Ishikawa (cell line): ENCODE measurements at regions not wholly inside any gene's neighbourhood (a gene's known extent, or its start where the extent isn't known, plus 50 kb on each side); places are given as distances from the start of the nearest gene placed in this dataset.

ENCODE experiments used
- CEBPB ChIP-seq: IDR thresholded peaks from 2 replicates; pipeline ENCODE4 v1.6.1; 2012
- CREB1 ChIP-seq: IDR thresholded peaks from 2 replicates; pipeline ENCODE4 v1.6.1; 2012; ENCODE audit warnings: low read depth
- EGR1 ChIP-seq: IDR thresholded peaks from 2 replicates; pipeline ENCODE4 v1.6.1; 2012
- EP300 ChIP-seq: IDR thresholded peaks from 2 replicates; pipeline ENCODE4 v1.6.1; 2012; ENCODE audit warnings: borderline replicate concordance
- FOXM1 ChIP-seq: IDR thresholded peaks from 2 replicates; pipeline ENCODE4 v1.6.1; 2012; ENCODE audit warnings: low read depth, borderline replicate concordance
- MAX ChIP-seq: IDR thresholded peaks from 2 replicates; pipeline ENCODE4 v1.6.1; 2012
- NFIC ChIP-seq: IDR thresholded peaks from 2 replicates; pipeline ENCODE4 v1.6.1; 2012
- RAD21 ChIP-seq: IDR thresholded peaks from 2 replicates; pipeline ENCODE4 v1.6.1; 2012; ENCODE audit warnings: low read depth
- REST ChIP-seq: IDR thresholded peaks from 2 replicates; pipeline ENCODE4 v1.6.1; 2012; ENCODE audit warnings: low read depth, mild to moderate bottlenecking
- TAF1 ChIP-seq: IDR thresholded peaks from 2 replicates; pipeline ENCODE4 v1.6.1; 2012; ENCODE audit warnings: low read depth, mild to moderate bottlenecking
- TCF12 ChIP-seq: IDR thresholded peaks from 2 replicates; pipeline ENCODE4 v1.6.1; 2012; ENCODE audit warnings: low read depth
- TEAD4 ChIP-seq: IDR thresholded peaks from 2 replicates; pipeline ENCODE4 v1.6.1; 2012
- USF1 ChIP-seq: IDR thresholded peaks from 2 replicates; pipeline ENCODE4 v1.6.1; 2012
- YY1 ChIP-seq: IDR thresholded peaks from 2 replicates; pipeline ENCODE4 v1.6.1; 2012; ENCODE audit warnings: low read depth
- ZBTB7A ChIP-seq: IDR thresholded peaks from 2 replicates; pipeline ENCODE4 v1.6.1; 2012; ENCODE audit warnings: low read depth

GRCh38 chr2:209141818-209142217 lies 282.0 kb upstream of the MAP2 start:
- TF ChIP-seq CREB1: no peak
- no peak for TF ChIP-seq REST
- TF ChIP-seq CEBPB: no peak
- no peak for TF ChIP-seq TEAD4
- no peak for TF ChIP-seq TCF12
- TF ChIP-seq MAX: no peak
- TF ChIP-seq USF1: no peak
- TF ChIP-seq EGR1: no peak
- no peak for TF ChIP-seq NFIC

- TF ChIP-seq TCF12: no peak
- TF ChIP-seq ZBTB7A: no peak
- TF ChIP-seq RAD21: no peak
- no peak for TF ChIP-seq FOXM1
These were observed 277.7 kb upstream of the MAP2 start for GRCh38 chr2:209145941-209146681.

GRCh38 chr2:209146682-209147320 lies 277.0 kb upstream of the MAP2 start:
- TF ChIP-seq EGR1 (no peak), MAX (no peak), ZBTB7A (no peak), USF1 (no peak), CREB1 (no peak), RAD21 (no peak), TCF12 (no peak), TEAD4 (no peak), EP300 (no peak), CEBPB (no peak), NFIC (no peak), FOXM1 (no peak), REST (no peak), TAF1 (no peak), YY1 (no peak)

- no peak for TF ChIP-seq USF1
- TF ChIP-seq TAF1: no peak
- TF ChIP-seq EP300: no peak
- no peak for TF ChIP-seq REST
- no peak for TF ChIP-seq TEAD4
- TF ChIP-seq TCF12: no peak
- TF ChIP-seq FOXM1: no peak
- TF ChIP-seq NFIC: no peak
- no peak for TF ChIP-seq RAD21
- TF ChIP-seq MAX: no peak
- no peak for TF ChIP-seq ZBTB7A
- TF ChIP-seq CREB1: no peak
- no peak for TF ChIP-seq YY1
- TF ChIP-seq EGR1: no peak
- no peak for TF ChIP-seq CEBPB
These were observed 275.9 kb upstream of the MAP2 start for GRCh38 chr2:209147981-209148380.
